ENCODE measurements at regions not wholly inside any gene's neighbourhood (a gene's known extent, or its start where the extent isn't known, plus 50 kb on each side); places are given as distances from the start of the nearest gene placed in this dataset.

- TF ChIP-seq CTCF (IDR thresholded peaks at IDR 0.05 in 4 of 5, conservative IDR thresholded peaks at IDR 0.05 in 1 of 5) (no peak), POLR2A (IDR thresholded peaks at IDR 0.05) (no peak)
These were observed 213.4 kb upstream of the DMAC1 start for GRCh38 chr9:8012986-8013385.

Data from gastrocnemius medialis (tissue), 4 donors.